ENCODE measurements at regions not wholly inside any gene's neighbourhood (a gene's known extent, or its start where the extent isn't known, plus 50 kb on each side); places are given as distances from the start of the nearest gene placed in this dataset.

GRCh38 chr10:62638062-62638477, 166.4 kb upstream of the ADO start:
- peak in 1 of 4 donors; percentile 25 for DNase-seq
- no peaks in the 10 kb centered on the region for H3K9me3 ChIP-seq
- no peak overlapping the region for H3K4me3 ChIP-seq
- no peaks in the 10 kb centered on the region for H3K36me3 ChIP-seq (replicated peaks in 1 of 2; ENCODE audit: insufficient read depth in 1 of 2, low read depth in 2 of 2)
- intact Hi-C loops (cut with DNase I): no loop called here
- H3K27me3 ChIP-seq: no peaks in the 10 kb centered on the region
- ATAC-seq: no peak
- TF ChIP-seq CTCF (IDR thresholded peaks at IDR 0.05) (no peak), POLR2A (IDR thresholded peaks at IDR 0.05) (no peak)
- no peaks in the 10 kb centered on the region for H3K4me1 ChIP-seq
- 25 to 44% methylated on average over 7 of the region's 7 CpGs for WGBS, 2 donors
- H3K27ac ChIP-seq: peak overlapping the region in 2 of 4 donors; percentile 15 to 37

GRCh38 chr10:62639144-62639543, 165.4 kb upstream of the ADO start:
- intact Hi-C loops (cut with DNase I): no loop called here
- H3K27ac ChIP-seq: no peak overlapping the region
- no peak for ATAC-seq
- H3K4me1 ChIP-seq: no peaks in the 10 kb centered on the region
- no peak for DNase-seq
- no peak for TF ChIP-seq POLR2A (IDR thresholded peaks at IDR 0.05)
- TF ChIP-seq CTCF (IDR thresholded peaks at IDR 0.05): no peak
- H3K4me3 ChIP-seq: no peak overlapping the region
- H3K27me3 ChIP-seq: no peaks in the 10 kb centered on the region
- WGBS, 2 donors: 77 to 80% methylated on average over 2 of the region's 2 CpGs
- no peaks in the 10 kb centered on the region for H3K9me3 ChIP-seq
- H3K36me3 ChIP-seq (replicated peaks in 1 of 2; ENCODE audit: insufficient read depth in 1 of 2, low read depth in 2 of 2): no peaks in the 10 kb centered on the region

GRCh38 chr10:62640411-62640810, 164.1 kb upstream of the ADO start:
- no peaks in the 10 kb centered on the region for H3K36me3 ChIP-seq (replicated peaks in 1 of 2; ENCODE audit: insufficient read depth in 1 of 2, low read depth in 2 of 2)
- no peak for DNase-seq
- H3K4me1 ChIP-seq: no peaks in the 10 kb centered on the region
- no peaks in the 10 kb centered on the region for H3K27me3 ChIP-seq
- H3K27ac ChIP-seq: no peak overlapping the region
- H3K9me3 ChIP-seq: no peaks in the 10 kb centered on the region
- no peak for ATAC-seq
- H3K4me3 ChIP-seq: no peak overlapping the region
- intact Hi-C loops (cut with DNase I): no loop called here
- TF ChIP-seq POLR2A (IDR thresholded peaks at IDR 0.05) (no peak), CTCF (IDR thresholded peaks at IDR 0.05) (no peak)

- H3K9me3 ChIP-seq: no peaks in the 10 kb centered on the region
- no peaks in the 10 kb centered on the region for H3K27me3 ChIP-seq
- no peaks in the 10 kb centered on the region for H3K36me3 ChIP-seq (replicated peaks in 1 of 2; ENCODE audit: insufficient read depth in 1 of 2, low read depth in 2 of 2)
- TF ChIP-seq POLR2A (IDR thresholded peaks at IDR 0.05) (no peak), CTCF (IDR thresholded peaks at IDR 0.05) (no peak)
- H3K27ac ChIP-seq: no peak overlapping the region
- no peaks in the 10 kb centered on the region for H3K4me1 ChIP-seq
- no peak overlapping the region for H3K4me3 ChIP-seq
- DNase-seq: no peak
- ATAC-seq: no peak
- intact Hi-C loops (cut with DNase I): no loop called here
- WGBS, 2 donors: 64 to 77% methylated on average over 5 of the region's 5 CpGs
Observed at GRCh38 chr10:62643606-62644587, 160.6 kb upstream of the ADO start.

Data from body of pancreas (tissue), 4 donors.